HG03457 (cell line): ENCODE measurements at regions not wholly inside any gene's neighbourhood (a gene's known extent, or its start where the extent isn't known, plus 50 kb on each side); places are given as distances from the start of the nearest gene placed in this dataset.
"Not testable (repeated sequence)": the region's sequence is repeated elsewhere in the genome, so short reads cannot be mapped to it uniquely, and the experiment has no call there.

ENCODE experiments used
- ATAC-seq: cut with Tn5 transposase; IDR thresholded peaks from one replicate; pipeline ENCODE4 v1.9.1; 2021; ENCODE audit warnings: moderate number of reproducible peaks; ENCODE audit not compliant: unreplicated experiment

DNA sequence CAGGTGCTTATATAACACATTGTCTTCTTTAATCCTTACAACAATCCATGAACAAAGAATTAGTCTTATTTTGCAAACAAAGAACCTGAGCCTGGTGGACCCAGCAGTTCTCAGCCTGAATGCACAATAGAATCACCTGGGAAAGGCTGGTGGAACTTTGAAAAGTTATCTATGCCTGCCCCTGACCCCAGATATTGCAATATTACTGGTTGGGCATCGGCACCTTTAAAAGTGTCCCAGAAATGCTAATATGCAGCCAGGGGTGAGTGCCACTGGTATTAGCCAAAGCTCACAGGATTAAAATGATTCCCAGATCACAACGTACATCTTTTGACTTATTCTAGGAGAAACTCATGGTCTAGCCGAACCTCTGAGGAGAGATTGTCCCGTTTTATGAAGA is 268.8 kb downstream of the KLF5 start:
- ATAC-seq, result no peak

DNA sequence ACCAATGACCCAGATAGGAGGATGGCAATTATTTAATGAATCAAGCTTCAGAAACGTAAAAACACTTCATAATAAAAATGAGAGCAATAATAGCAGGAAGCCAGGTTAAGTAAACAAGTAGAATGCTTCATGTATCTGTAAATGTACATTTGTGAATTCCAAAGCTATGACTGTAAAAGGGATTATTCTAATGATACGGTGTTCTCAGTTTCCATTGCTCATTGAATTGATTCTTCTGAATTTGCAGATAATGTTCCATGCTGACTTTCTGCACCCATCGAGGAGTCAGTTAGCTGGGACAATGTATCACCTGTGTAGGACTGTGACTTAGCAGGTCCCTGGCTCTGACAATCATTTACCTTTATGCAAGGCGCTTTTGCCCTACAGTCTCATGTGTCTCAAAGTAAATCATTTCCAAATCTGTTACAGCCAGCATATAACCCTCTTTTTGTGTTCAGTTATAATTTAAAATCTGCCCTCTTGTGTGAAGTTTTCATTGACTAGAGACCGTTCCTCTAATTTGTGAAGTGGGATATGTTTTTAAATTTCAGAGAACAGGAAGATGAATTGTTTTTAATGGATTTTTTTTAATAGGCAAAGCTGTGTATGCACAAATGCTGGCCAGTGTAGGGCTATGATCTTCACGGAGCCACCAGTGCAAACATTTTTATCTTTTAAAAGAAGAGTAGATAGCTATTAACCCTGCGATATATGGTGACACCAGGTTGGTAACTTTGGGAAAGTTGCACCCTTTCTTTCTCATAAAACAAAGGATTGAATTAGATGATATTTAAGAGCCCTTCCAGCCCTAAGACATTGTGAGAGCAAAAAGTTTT is 267.1 kb downstream of the KLF5 start:
- peak; percentile 73 for ATAC-seq

DNA sequence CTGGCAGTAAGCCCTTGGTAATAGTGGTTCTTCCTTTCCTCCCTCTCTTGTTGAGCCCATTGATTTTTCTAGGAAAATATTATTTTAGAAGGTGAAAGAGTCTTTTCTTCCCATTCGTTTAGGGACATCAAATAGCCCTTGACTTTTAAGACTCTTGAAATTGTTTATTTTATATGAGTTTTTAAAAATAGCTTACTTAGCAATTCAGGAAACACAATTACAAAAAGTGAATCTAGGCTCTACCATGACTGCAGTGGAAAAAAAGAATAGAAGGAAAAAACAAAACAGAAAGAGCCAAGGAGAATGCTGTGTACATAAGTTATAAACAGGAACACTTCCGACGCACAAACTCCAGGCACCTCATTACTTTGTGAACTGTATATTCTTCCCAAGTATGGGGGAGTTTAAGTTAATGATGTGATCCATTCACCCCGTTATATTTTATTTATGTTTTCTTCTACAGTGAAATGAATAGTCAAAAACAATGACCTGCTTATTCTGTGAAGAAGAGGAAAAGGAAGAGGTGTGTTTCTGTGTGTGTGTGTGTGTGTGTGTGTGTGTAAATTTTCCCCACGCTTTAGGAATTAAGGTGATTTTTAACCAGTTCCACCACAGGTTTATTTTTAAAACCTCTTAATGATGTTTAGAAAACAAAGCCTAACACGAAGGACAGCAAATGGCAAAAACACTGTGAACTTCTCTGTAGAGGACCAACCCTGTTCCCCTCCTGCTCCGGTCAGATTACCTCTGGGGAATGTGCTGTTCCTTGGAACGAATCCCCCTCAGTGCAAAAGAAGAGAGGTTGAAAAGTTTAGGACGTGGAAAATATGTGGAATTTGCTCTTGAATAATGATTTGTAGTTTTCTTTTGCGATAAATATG is 266.3 kb downstream of the KLF5 start:
- ATAC-seq, result no peak

DNA sequence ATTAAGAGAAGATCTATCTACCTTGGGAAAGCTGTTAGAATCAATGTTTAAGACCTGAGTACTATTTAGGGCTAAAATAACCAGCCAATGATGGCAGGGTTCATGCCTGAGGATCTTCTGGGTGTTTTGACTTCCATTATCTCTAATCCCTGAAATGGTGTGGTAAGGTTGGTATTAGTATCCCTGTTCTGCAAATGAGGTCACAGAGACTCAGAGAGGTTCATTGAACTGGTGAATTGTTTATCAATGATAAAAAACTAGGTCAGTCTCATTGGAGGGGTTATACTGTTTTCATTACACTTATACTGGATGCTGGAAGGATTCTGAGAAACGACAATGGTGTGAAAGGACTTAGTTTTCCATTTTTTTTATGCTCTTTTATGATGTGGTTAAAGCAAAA is 264.8 kb downstream of the KLF5 start:
- ATAC-seq, result no peak

DNA sequence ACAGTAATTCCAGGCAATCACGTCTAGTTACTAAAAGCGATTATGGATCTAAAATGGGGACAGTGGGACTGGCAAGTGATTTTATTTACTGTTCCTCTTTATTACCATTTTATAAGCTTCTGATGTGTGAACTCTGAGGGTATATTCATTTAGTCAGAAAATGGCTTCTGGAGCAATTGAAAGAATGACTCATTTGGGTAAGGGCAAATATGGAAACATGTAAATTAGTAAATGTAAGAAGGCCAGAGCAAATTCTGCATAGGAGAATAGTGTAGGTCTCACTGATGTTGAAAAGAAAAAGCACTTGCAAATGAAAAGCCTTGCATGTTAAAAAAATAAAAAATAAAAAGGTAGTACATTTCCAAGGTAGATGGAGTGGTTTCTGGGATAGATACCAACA is 262.2 kb downstream of the KLF5 start:
- ATAC-seq, result no peak

DNA sequence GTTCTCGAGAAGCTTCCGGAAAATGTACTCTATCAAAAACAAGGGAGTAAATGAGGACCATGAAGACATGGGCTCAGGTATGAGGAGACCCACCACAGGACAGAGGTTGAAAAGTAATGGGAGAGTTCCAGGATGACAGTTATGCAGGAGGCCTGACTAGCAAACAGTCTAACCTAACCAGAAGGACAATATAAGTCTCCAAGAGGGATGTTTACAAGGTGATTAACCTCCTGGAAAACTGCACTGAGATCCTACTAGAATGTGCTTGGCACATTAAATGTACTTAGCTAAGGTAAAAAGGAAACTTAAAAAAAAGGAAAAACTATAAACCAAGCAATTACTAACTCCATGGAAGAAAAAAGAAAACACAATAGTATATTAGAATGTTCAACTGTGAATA is 258.3 kb downstream of the KLF5 start:
- no peak for ATAC-seq

DNA sequence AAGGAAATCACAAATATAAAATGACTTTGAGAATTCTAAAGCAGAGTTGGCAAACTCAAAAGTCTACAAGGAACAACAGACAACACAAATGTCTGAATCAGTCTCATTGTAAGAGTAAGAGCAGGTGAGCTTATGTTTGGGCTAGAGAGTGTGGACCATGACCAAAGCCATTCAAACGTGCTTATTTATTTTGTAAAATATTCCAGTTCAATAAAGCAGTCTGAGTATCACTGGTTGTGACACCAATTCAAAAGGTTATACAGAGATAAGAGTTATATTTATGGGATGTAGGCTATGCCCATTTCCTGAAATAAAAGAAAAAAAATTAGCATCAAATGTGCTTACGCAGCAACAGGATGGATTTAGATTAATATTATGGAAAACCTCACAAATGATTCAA is 251.6 kb downstream of the KLF5 start:
- ATAC-seq, result no peak

DNA sequence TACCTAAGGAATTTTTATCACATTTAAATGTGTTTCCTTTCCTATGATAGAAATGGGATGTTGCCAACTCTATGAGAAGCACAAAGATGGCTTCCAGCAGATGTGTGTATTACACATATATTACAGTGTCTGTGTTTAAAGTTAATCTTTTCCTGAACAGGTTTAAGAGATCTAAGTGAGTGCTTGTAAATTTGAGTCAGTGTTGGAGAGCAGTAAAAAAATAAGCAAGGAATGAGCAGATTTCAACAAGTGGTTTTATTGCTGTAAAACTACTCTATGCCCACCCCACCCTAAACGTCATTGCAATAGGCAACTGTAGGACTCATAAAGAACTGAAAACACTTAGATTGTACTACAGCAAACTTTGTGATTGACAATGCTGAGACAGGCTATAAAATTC is 248.7 kb downstream of the KLF5 start:
- no peak for ATAC-seq

DNA sequence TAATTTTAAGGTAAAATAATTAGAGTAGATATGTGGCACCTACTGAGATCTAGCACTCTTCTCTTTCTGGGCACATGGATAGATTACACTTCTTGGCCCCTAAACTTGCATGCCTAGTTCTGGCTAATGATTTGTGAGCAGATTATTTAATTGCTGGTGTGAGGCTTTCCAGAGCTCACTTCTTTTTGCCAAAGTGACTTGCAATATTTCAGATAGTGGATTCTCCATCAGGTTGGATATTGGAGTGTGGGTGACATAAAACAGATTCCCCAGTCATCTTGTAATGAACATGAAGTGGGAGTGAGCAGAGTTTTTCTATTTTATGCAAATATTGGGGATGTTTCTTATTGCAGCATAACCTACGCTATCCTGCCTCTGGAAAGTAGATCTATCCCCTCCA is 247.9 kb downstream of the KLF5 start:
- no peak for ATAC-seq

DNA sequence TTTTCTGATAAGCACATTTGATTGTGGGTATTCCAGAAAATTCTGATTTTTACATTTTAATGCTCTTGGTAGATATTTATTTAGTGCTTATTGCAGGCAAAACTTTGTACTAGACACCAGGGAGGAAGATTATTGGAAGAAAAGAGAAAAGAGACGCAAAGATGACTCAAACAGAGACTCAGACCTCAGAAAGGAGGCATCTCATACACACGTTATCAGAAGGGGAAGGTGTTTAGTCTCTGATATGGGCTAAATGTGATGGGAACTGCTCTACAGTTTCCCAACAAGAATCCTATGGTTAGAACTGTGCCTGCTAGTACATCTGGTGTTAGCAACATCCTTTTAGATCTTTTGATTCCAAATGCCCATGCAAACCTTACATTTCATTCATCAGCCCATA is 245.6 kb downstream of the KLF5 start:
- no peak for ATAC-seq

DNA sequence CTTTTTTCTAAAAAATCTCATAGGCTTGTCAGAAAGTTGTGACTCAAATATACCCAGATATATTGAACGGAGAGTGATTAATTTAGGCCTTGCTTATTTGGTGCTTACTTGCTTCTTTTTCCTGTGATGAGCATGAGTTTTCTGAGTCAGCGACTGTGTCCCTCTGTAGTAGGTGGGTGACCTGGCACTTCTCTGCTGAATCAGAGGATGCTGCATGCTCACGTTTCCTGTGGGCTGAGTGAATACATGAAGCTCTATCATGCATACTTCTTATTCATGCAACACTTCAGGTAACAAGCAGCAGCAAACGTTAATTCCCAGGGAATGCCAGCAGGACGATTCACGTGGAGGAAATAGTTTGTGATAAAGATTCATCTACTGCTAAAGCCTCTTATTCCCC is 245.0 kb downstream of the KLF5 start:
- ATAC-seq, result no peak

DNA sequence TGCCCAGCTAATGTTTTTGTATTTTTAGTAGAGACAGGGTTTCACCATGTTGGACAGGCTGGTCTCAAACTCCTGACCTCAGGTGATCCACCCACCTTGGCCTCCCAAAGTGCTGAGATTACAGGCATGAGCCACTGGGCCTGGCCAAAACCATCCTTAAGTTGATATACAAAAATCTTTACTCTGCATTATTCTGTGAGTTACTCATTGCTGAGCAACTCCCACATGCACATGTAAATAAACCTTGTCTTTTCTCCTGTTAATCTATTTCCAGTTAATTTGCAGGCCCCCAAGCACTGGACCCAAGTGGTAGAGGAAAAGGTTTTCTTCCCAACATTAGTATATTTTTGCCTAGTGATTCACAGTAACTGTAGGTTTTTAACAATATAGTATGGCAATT is 242.8 kb downstream of the KLF5 start:
- not testable (repeated sequence) for ATAC-seq

DNA sequence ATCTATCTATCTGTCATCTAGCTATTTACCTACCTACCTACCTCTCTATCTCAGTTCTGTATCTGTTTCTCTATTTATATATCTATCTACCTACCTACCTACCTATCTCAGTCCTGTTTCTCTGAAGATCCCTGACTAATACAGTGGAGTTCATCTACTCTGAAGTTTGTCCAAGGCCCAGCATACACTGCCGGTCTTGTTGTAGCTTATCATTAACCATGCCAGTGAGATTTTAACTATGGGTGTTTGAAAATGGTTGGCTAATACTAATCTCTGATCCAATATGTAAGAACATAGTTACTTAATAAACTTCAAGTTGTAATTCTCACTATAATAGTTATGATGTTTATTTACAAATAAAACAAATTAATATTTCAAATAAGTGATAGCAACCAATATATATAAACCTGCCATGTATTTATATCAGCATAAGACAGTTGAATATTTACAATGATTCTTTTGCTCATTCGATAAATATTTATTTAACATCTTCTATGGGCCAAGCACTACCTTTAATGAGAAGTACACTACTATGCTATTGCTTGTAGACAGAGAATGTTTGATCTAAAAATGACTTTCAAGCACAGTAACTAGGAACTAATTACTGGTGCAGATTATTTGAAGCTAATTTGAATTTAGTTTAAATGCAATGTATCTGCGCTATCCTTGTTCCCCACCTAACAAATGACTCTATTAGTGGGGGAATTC is 242.1 kb downstream of the KLF5 start:
- no peak for ATAC-seq

DNA sequence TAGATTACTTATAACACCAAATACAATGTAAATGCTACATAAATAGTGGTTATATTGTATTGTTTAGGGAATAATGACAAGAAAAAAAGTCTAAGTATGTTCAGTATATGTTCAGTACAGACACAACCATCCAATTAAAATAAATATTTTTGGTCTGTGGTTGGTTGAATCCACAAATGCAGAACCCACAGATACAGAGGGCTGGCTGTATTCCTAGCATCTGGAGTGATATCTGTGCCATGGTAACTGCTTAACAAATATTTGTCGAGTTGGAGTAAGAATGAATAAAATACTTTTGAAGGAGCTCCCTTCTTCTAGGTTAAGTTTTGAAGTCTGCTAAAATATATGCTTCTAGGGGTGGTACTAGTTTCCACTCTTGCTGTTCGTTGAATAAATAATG is 241.0 kb downstream of the KLF5 start:
- ATAC-seq, result no peak

DNA sequence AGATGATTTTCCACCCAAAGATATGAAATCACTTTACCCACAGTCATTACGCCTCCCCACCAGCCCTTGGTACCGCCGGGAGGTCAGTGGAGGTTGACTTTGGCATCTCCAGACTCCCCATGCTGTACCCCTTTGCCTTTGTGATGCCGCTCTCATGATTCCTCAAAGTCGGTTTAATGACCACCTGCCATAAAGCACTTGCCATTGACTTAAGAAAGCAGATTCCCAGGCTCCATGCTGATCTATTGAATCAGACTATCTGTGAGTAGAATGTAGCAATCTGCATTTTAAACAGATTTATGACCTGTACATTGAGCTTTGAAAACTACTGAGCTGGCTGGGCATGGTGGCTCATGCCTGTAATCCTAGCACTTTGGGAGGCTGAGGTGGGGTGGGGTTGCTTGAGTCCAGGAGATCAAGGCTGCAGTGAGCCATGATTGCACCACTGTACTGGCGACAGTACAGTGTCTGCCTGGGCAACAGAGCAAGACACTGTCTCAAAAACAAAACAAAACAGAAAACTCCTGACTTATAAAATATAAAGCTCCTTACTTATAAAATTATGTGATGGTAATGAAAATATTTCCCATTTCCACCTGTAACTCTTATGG is 235.2 kb downstream of the KLF5 start:
- no peak for ATAC-seq

DNA sequence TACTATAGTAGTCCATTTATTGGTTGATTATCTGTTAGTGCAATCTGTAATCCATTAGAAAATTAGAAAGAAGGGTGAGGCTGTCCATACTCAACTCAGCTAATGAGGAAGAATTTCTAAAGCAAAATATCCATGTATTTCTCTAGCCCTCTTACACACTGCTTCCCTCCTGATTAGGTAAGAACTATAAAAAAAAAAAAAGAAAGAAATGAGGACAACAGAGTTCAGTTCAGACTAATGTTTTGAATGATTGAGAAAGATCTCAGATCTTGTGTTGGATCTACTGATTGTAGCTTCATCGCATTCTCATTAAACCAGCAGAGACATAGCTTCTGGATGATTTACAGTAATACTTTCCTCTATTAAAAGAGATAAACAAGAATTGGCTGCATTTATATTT is 233.3 kb downstream of the KLF5 start:
- ATAC-seq, result no peak

DNA sequence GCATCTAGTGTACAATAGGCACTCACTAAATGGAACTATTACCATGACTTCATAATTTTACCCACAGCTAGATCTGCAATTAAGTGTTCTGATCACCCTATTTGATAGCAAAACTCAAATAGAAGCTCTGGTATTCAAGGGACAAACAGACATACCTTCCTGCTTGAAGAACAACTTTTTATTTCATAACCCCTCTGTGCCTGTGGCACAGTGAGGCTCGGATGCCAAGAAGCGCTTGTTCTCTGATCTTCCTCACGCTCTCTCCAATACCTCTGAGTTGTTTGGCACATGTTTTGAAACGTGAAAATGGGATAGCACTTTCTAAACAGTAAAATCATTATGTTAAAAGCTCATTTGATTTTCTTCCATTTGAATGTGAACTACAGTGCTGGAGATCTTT is 232.0 kb downstream of the KLF5 start:
- no peak for ATAC-seq

DNA sequence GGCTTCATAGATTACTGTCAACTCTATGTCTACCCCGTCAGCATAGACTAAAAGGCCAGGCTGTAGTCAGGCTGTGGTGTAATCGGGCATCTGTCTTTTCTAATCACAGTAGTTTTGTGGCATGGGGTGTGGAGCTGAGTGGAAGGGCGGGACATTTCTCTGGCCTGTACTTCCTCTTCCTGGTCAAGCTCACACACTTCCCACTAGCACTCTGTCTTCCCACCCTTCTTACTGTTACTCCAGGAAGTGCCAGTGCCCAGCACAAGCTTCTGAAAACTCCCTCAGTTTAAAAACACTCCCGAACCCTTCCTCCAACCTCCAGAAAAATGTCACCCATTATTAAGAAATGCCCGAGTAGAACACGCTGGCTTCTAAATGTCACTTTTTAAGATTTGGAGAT is 229.8 kb downstream of the KLF5 start:
- ATAC-seq, result no peak

DNA sequence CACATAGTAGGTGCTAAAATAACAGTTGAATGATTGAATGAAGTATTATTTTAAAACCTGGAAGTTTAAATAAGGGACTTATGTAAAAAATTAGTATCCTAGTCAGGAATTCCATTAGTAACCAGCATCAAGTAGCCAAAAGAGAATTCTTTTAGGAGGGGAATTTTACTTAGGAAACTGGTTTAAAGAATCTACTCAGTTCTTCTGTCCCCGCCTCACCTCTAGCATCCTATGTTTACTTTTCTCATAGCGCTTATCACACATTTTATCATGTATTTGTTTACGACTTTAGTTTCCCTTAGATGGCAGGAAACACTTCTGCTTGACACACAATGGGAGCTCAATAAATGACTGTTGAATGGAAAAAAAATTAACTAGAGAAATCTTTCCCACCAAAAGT is 229.0 kb downstream of the KLF5 start:
- ATAC-seq, result no peak

DNA sequence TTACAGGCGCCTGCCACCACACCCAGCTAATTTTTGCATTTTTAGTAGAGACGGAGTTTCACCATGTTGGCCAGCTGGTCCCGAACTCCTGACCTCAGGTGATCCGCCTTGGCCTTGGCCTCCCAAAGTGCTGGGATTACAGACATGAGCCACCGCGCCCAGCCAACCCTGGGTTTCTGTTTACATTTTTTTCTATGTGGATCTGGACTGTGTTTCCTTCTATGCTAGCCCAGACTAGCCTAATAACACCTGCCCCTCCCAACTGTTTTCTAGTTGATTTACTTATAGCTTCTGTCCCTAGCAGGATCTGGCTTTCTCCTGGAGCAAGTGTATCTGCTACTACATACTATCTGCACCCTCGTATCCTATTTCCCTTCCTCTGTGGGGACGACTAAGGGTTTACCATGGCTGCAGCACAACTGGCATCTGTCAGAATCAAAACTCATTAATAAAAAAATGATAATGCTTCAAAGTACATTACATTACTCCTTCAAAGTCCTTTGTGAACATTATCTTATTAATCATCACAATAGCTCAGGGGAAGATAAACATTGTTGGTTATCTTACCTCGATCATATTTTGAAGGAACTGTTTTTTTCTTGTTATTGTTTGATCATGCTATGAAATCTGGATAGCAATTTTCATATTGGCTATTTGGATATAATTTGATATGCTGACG is 228.3 kb downstream of the KLF5 start:
- ATAC-seq, result no peak

DNA sequence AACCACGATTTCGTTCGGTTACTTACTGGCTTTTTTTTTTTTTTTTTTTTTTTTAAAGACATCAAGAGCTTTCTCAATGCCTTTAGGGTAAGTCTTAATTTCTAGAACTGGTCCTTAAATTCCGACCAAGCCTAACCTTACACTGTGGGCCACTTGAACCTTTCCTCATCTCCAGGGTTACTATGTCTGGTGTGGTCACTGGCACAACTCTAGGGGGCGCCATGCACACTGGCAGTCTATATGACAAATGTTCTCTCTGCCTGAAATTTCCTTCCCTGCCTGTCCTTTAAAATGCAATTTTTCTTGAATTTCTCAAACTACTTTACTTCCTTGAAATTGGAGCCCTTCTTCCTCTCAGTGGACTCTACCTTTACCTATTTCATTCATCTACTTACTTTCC is 227.4 kb downstream of the KLF5 start:
- ATAC-seq, result no peak
